ENCODE measurements at regions not wholly inside any gene's neighbourhood (a gene's known extent, or its start where the extent isn't known, plus 50 kb on each side); places are given as distances from the start of the nearest gene placed in this dataset.
A peak's percentile ranks its signal among the peaks of the same experiment; 100 is the strongest.

- no peaks in the 10 kb centered on the region for H3K36me3 ChIP-seq (ENCODE audit: control insufficient read depth, insufficient read depth, low read length)
- no peak for DNase-seq (ENCODE audit: low read depth in 2 of 2)
Measured at GRCh38 chr20:52246366-52246765, 54.8 kb upstream of the ZFP64 start.

GRCh38 chr20:52244702-52245101, 53.1 kb upstream of the ZFP64 start:
- H2AFZ ChIP-seq (ENCODE audit: low read length): no peak overlapping the region
- no peaks in the 10 kb centered on the region for H3K27me3 ChIP-seq (ENCODE audit: control insufficient read depth, insufficient read depth, low read length)
- no peak overlapping the region for H3K4me2 ChIP-seq (ENCODE audit: extremely low read depth, insufficient read depth, low read length)
- no peaks in the 10 kb centered on the region for H3K36me3 ChIP-seq (ENCODE audit: control insufficient read depth, insufficient read depth, low read length)
- no peak overlapping the region for H3K9ac ChIP-seq (ENCODE audit: insufficient read depth, low read length)
- TF ChIP-seq, protein P1, sequence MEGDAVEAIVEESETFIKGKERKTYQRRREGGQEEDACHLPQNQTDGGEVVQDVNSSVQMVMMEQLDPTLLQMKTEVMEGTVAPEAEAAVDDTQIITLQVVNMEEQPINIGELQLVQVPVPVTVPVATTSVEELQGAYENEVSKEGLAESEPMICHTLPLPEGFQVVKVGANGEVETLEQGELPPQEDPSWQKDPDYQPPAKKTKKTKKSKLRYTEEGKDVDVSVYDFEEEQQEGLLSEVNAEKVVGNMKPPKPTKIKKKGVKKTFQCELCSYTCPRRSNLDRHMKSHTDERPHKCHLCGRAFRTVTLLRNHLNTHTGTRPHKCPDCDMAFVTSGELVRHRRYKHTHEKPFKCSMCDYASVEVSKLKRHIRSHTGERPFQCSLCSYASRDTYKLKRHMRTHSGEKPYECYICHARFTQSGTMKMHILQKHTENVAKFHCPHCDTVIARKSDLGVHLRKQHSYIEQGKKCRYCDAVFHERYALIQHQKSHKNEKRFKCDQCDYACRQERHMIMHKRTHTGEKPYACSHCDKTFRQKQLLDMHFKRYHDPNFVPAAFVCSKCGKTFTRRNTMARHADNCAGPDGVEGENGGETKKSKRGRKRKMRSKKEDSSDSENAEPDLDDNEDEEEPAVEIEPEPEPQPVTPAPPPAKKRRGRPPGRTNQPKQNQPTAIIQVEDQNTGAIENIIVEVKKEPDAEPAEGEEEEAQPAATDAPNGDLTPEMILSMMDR (conservative IDR thresholded peaks at IDR 0.05 in 1 of 2, IDR thresholded peaks at IDR 0.05 in 1 of 2; ENCODE audit: low read depth in 1 of 2, low read length in 2 of 2): no peak
- no peak for TF ChIP-seq EZH2 (IDR thresholded peaks at IDR 0.05; ENCODE audit: low read length, missing control alignments)
- no peaks in the 10 kb centered on the region for H3K79me2 ChIP-seq (ENCODE audit: control insufficient read depth, insufficient read depth, low read length)
- no peaks in the 10 kb centered on the region for H4K20me1 ChIP-seq (ENCODE audit: control insufficient read depth, extremely low read depth, insufficient read depth, low read length)
- H3K4me3 ChIP-seq (replicated peaks in 1 of 4; ENCODE audit: control extremely low read depth in 1 of 4, insufficient read depth in 1 of 4, low read depth in 3 of 4, low read length in 4 of 4): no peak overlapping the region
- no peak overlapping the region for H3K27ac ChIP-seq (ENCODE audit: insufficient read depth, low read length)
- no peaks in the 10 kb centered on the region for H3K4me1 ChIP-seq (ENCODE audit: control insufficient read depth, extremely low read depth, insufficient read depth, low read length)
- no peaks in the 10 kb centered on the region for H3K9me3 ChIP-seq (ENCODE audit: control insufficient read depth, insufficient read depth, low read depth, low read length)
- no peak for DNase-seq (ENCODE audit: low read depth in 2 of 2)

More at GRCh38 chr20:52246366-52246765, 54.8 kb upstream of the ZFP64 start:
- Histone ChIP-seq H3K27me3 (ENCODE audit: control insufficient read depth, insufficient read depth, low read length) (no peaks in the 10 kb centered on the region), H3K79me2 (ENCODE audit: control insufficient read depth, insufficient read depth, low read length) (no peaks in the 10 kb centered on the region), H3K4me2 (ENCODE audit: extremely low read depth, insufficient read depth, low read length) (no peak overlapping the region), H2AFZ (ENCODE audit: low read length) (no peak overlapping the region), H3K9ac (ENCODE audit: insufficient read depth, low read length) (no peak overlapping the region), H4K20me1 (ENCODE audit: control insufficient read depth, extremely low read depth, insufficient read depth, low read length) (no peaks in the 10 kb centered on the region), H3K9me3 (ENCODE audit: control insufficient read depth, insufficient read depth, low read depth, low read length) (no peaks in the 10 kb centered on the region), H3K4me3 (replicated peaks in 1 of 4; ENCODE audit: control extremely low read depth in 1 of 4, insufficient read depth in 1 of 4, low read depth in 3 of 4, low read length in 4 of 4) (no peak overlapping the region), H3K4me1 (ENCODE audit: control insufficient read depth, extremely low read depth, insufficient read depth, low read length) (no peaks in the 10 kb centered on the region), H3K27ac (ENCODE audit: insufficient read depth, low read length) (no peak overlapping the region)
- TF ChIP-seq, protein P1 (conservative IDR thresholded peaks at IDR 0.05 in 1 of 2, IDR thresholded peaks at IDR 0.05 in 1 of 2; ENCODE audit: low read depth in 1 of 2, low read length in 2 of 2): no peak
- no peak for TF ChIP-seq EZH2 (IDR thresholded peaks at IDR 0.05; ENCODE audit: low read length, missing control alignments)

DNA sequence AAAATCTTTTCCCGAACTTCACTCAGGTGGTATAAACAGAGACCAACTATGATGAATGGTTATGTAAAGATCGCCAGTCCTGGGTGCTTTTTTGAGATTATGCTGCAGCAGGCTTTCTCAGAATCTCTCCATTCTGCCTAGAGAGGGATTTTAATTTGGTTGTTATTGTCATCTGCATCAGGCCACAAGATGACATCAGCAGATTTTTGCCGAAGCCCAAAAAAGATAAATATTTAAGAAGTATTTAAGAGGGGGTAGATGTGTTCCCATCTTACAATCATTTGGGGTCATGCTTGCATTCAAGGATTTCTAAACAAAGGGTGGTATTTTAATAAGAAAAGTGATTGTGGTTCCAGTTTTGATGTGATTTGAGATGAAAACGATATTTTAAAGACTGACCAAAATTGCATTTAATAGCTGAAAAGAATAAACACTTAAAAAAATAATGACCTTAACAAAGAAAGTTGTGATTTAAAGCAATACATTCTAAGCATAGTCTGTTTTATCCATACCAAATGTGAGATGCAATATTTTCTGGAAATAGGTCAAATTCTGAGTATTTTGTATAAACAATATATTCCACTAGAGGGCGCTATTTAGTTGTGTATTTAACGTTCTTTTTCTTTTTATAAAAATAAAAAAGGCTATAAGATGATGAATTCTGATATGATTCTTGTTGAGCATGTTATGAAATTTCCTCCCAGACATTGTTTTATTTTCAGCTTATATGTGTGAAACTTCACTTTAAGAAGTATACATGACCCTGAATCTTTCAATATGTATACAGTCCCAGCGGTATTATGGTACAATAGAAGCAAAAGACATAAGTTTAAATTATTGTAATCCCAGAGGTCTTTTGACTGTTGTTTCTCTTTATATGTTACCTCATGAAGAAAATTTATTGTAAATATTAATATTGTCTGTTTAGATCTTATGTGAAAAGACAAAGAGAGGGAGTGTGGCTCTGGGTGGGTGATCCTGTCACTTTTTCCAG, 51.0 kb upstream of the ZFP64 start:
- H3K27ac ChIP-seq (ENCODE audit: insufficient read depth, low read length): no peak overlapping the region
- H3K4me1 ChIP-seq (ENCODE audit: control insufficient read depth, extremely low read depth, insufficient read depth, low read length): no peaks in the 10 kb centered on the region
- H3K9ac ChIP-seq (ENCODE audit: insufficient read depth, low read length): no peak overlapping the region
- no peaks in the 10 kb centered on the region for H3K79me2 ChIP-seq (ENCODE audit: control insufficient read depth, insufficient read depth, low read length)
- no peak for TF ChIP-seq EZH2 (IDR thresholded peaks at IDR 0.05; ENCODE audit: low read length, missing control alignments)
- TF ChIP-seq, protein P1 (conservative IDR thresholded peaks at IDR 0.05 in 1 of 2, IDR thresholded peaks at IDR 0.05 in 1 of 2; ENCODE audit: low read depth in 1 of 2, low read length in 2 of 2): peak in 1 of 2 donors; percentile 19
- no peaks in the 10 kb centered on the region for H3K36me3 ChIP-seq (ENCODE audit: control insufficient read depth, insufficient read depth, low read length)
- no peak overlapping the region for H2AFZ ChIP-seq (ENCODE audit: low read length)
- H4K20me1 ChIP-seq (ENCODE audit: control insufficient read depth, extremely low read depth, insufficient read depth, low read length): no peaks in the 10 kb centered on the region
- H3K27me3 ChIP-seq (ENCODE audit: control insufficient read depth, insufficient read depth, low read length): no peaks in the 10 kb centered on the region
- H3K9me3 ChIP-seq (ENCODE audit: control insufficient read depth, insufficient read depth, low read depth, low read length): no peaks in the 10 kb centered on the region
- no peak overlapping the region for H3K4me2 ChIP-seq (ENCODE audit: extremely low read depth, insufficient read depth, low read length)
- no peak overlapping the region for H3K4me3 ChIP-seq (replicated peaks in 1 of 4; ENCODE audit: control extremely low read depth in 1 of 4, insufficient read depth in 1 of 4, low read depth in 3 of 4, low read length in 4 of 4)
- DNase-seq (ENCODE audit: low read depth in 2 of 2): peak; percentile 4 to 52
